ENCODE measurements at regions not wholly inside any gene's neighbourhood (a gene's known extent, or its start where the extent isn't known, plus 50 kb on each side); places are given as distances from the start of the nearest gene placed in this dataset.

DNA sequence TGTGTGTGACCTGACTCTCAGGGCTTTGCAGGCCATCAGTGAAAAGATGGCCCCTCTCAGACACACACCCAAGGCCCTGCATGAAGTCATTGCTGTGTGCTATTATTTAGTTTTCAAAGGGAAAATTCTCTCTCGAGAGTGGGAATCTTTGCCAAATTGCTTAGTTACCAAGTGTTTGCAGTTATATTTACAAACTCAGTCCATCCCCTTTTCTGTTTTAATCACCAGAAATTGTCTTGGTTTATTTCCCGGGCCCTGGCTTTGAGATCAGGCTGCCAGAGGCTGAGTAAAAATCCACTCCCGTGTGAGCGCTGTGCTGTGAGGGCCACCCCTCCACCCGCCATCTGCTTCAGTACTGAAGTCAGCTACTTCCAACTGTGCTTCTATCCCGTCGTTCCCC lies 163.1 kb downstream of the SOD2 start:
- Histone ChIP-seq H3K27ac (peak overlapping the region in 1 of 2 donors; percentile 28), H3K4me1 (no peaks in the 10 kb centered on the region), H3K36me3 (no peaks in the 10 kb centered on the region), H3K27me3 (no peaks in the 10 kb centered on the region), H3K4me3 (no peak overlapping the region), H3K9me3 (no peaks in the 10 kb centered on the region)
- TF ChIP-seq, protein P1, sequence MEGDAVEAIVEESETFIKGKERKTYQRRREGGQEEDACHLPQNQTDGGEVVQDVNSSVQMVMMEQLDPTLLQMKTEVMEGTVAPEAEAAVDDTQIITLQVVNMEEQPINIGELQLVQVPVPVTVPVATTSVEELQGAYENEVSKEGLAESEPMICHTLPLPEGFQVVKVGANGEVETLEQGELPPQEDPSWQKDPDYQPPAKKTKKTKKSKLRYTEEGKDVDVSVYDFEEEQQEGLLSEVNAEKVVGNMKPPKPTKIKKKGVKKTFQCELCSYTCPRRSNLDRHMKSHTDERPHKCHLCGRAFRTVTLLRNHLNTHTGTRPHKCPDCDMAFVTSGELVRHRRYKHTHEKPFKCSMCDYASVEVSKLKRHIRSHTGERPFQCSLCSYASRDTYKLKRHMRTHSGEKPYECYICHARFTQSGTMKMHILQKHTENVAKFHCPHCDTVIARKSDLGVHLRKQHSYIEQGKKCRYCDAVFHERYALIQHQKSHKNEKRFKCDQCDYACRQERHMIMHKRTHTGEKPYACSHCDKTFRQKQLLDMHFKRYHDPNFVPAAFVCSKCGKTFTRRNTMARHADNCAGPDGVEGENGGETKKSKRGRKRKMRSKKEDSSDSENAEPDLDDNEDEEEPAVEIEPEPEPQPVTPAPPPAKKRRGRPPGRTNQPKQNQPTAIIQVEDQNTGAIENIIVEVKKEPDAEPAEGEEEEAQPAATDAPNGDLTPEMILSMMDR (IDR thresholded peaks at IDR 0.05) = no peak
- no peak for TF ChIP-seq POLR2A (IDR thresholded peaks at IDR 0.05)
- intact Hi-C loops (cut with DNase I; ENCODE audit: low total_unique reads) = no loop called here
- DNase-seq = peak in 1 of 2 donors; percentile 53

DNA sequence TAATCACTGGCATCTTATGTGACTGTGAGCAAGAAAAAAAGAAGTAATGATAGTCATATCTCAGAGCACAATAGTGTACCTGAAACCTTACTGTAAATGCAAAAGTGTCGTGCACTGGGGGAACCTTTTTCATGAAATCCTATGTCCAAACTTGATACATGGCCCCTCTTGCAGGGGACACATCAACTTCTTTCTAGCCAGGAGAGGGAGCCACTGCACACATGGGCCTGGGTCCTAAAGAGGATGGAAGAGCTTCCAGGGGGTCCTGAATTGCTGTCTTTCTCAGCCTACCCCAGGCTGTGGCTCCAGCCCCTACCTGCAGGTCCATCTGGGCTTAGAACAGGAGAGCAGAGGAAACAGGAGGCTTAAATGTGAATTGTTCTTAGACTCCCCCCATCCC lies 165.7 kb downstream of the SOD2 start:
- intact Hi-C loops (cut with DNase I; ENCODE audit: low total_unique reads) = no loop called here
- Histone ChIP-seq H3K27ac (no peak overlapping the region), H3K27me3 (no peaks in the 10 kb centered on the region), H3K36me3 (no peaks in the 10 kb centered on the region), H3K4me3 (no peak overlapping the region), H3K9me3 (no peaks in the 10 kb centered on the region), H3K4me1 (no peaks in the 10 kb centered on the region)
- DNase-seq = no peak
- TF ChIP-seq, protein P1 (IDR thresholded peaks at IDR 0.05) = no peak
- no peak for TF ChIP-seq POLR2A (IDR thresholded peaks at IDR 0.05)

GRCh38 chr6:159525445-159526025 lies 167.5 kb downstream of the SOD2 start:
- TF ChIP-seq, protein P1 (IDR thresholded peaks at IDR 0.05) = no peak
- no peaks in the 10 kb centered on the region for H3K27me3 ChIP-seq
- no peak overlapping the region for H3K27ac ChIP-seq
- intact Hi-C loops (cut with DNase I; ENCODE audit: low total_unique reads) = no loop called here
- no peak for DNase-seq
- H3K4me1 ChIP-seq = no peaks in the 10 kb centered on the region
- no peaks in the 10 kb centered on the region for H3K36me3 ChIP-seq
- H3K9me3 ChIP-seq = no peaks in the 10 kb centered on the region
- no peak overlapping the region for H3K4me3 ChIP-seq

DNA sequence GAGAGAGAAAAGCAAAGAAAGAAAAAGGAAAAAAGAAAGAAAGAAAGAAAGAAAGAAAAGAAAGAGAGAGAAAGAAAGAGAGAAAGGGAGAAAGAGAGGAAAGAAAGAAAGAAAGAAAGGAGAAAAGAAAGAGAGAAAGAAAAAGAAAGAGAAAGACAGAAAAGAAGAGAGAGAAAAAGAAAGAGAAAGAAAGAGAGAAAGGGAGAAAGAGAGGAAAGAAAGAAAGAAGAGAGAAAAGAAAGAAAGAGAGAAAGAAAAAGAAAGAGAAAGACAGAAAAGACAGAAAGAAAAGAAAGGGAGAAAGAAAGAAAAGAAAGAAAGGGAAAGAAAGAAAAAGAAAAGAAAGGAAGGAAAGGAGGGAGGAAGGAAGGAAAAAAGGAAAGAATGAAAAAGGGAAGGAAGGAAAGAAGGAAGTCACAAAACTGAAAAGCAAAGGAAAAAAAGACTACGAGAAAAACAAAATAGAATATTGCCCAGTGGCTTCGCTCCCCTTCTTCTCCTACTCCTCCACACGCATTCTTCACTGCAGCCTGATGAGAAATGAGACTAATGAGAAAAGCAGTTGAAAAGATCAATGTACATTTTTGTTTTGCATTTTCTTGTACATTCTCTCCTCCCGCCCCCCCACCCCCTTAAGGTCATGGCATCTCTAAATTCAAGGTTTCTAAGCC lies 170.0 kb downstream of the SOD2 start:
- Histone ChIP-seq H3K9me3 (no peaks in the 10 kb centered on the region), H3K27ac (no peak overlapping the region), H3K27me3 (no peaks in the 10 kb centered on the region), H3K4me1 (no peaks in the 10 kb centered on the region), H3K36me3 (no peaks in the 10 kb centered on the region), H3K4me3 (no peak overlapping the region)
- DNase-seq = no peak
- intact Hi-C loops (cut with DNase I; ENCODE audit: low total_unique reads) = no loop called here
- no peak for TF ChIP-seq POLR2A (IDR thresholded peaks at IDR 0.05)
- TF ChIP-seq, protein P1 (IDR thresholded peaks at IDR 0.05) = no peak

DNA sequence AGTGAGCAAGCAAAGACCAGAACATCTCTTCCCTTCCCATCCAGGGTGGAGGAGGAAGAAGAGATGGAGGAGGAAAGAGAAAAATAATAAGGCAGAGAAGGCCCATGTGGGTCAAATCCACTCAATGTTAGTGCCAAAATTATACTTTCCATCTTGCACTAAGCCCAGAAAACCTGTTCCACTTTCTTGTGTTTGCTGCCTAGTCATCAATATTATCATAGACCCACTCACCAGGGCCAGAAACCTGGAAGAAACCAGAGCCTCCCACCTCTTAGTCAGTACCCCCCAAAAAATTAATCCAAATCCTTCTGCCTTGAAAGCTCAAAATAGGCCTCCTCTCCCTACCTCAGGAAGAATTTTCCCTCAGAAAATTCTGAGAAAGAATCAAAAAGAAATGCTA lies 171.1 kb downstream of the SOD2 start:
- intact Hi-C loops (cut with DNase I; ENCODE audit: low total_unique reads) = no loop called here
- no peaks in the 10 kb centered on the region for H3K9me3 ChIP-seq
- no peaks in the 10 kb centered on the region for H3K4me1 ChIP-seq

More for the DNA sequence above, 171.1 kb downstream of the SOD2 start:
- Histone ChIP-seq H3K4me3 (no peak overlapping the region), H3K27me3 (no peaks in the 10 kb centered on the region), H3K36me3 (no peaks in the 10 kb centered on the region), H3K27ac (no peak overlapping the region)
- TF ChIP-seq, protein P1 (IDR thresholded peaks at IDR 0.05) = no peak
- TF ChIP-seq POLR2A (IDR thresholded peaks at IDR 0.05) = no peak
- DNase-seq = no peak
